ENCODE measurements at regions not wholly inside any gene's neighbourhood (a gene's known extent, or its start where the extent isn't known, plus 50 kb on each side); places are given as distances from the start of the nearest gene placed in this dataset.

- DNase-seq, result no peak
Measured at GRCh38 chr1:181392613-181393220, 90.6 kb upstream of the CACNA1E start.

GRCh38 chr1:181394766-181395165 is 88.6 kb upstream of the CACNA1E start:
- DNase-seq, result no peak

- no peak for DNase-seq
Measured at GRCh38 chr1:181396171-181396670, 87.1 kb upstream of the CACNA1E start.

- DNase-seq, result no peak
Measured at GRCh38 chr1:181396811-181397210, 86.5 kb upstream of the CACNA1E start.

- no peak for DNase-seq
Measured at GRCh38 chr1:181397845-181398244, 85.5 kb upstream of the CACNA1E start.

GRCh38 chr1:181398544-181398943 is 84.8 kb upstream of the CACNA1E start:
- DNase-seq, result no peak

GRCh38 chr1:181405584-181405983 is 77.7 kb upstream of the CACNA1E start:
- no peak for DNase-seq

GRCh38 chr1:181406989-181407388 is 76.3 kb upstream of the CACNA1E start:
- DNase-seq, result no peak

- no peak for DNase-seq
Measured at GRCh38 chr1:181409981-181410380, 73.3 kb upstream of the CACNA1E start.

- no peak for DNase-seq
Measured at GRCh38 chr1:181412746-181413145, 70.6 kb upstream of the CACNA1E start.

- no peak for DNase-seq
Measured at GRCh38 chr1:181413195-181413815, 70.0 kb upstream of the CACNA1E start.

- DNase-seq, result no peak
Measured at GRCh38 chr1:181413836-181414235, 69.5 kb upstream of the CACNA1E start.

GRCh38 chr1:181416268-181416860 is 67.0 kb upstream of the CACNA1E start:
- no peak for DNase-seq

GRCh38 chr1:181417915-181418314 is 65.4 kb upstream of the CACNA1E start:
- no peak for DNase-seq

- peak; percentile 87 for DNase-seq
Measured at GRCh38 chr1:181423301-181423918, 59.9 kb upstream of the CACNA1E start.

- DNase-seq, result peak; percentile 87
Measured at GRCh38 chr1:181424786-181425403, 58.4 kb upstream of the CACNA1E start.

GRCh38 chr1:181425566-181425965 is 57.8 kb upstream of the CACNA1E start:
- DNase-seq, result no peak

GRCh38 chr1:181429462-181429861 is 53.9 kb upstream of the CACNA1E start:
- DNase-seq, result no peak

- no peak for DNase-seq
Measured at GRCh38 chr1:181430015-181430885, 53.1 kb upstream of the CACNA1E start.
